Liver (tissue), 8 donors: ENCODE measurements at regions not wholly inside any gene's neighbourhood (a gene's known extent, or its start where the extent isn't known, plus 50 kb on each side); places are given as distances from the start of the nearest gene placed in this dataset.

ENCODE experiments used
- DNase-seq: peaks from one replicate; pipeline ENCODE4 v3.0.0-alpha.2; 2017; ENCODE audit warnings: low spot score
- H3K27ac ChIP-seq, 2 donors: one replicate each; pipeline ENCODE4 v1.7.0; 2013; ENCODE audit warnings: inconsistent platforms in 2 of 2, low read length in 2 of 2, control low read depth in 1 of 2, low read depth in 1 of 2, mild to moderate bottlenecking in 1 of 2
- H3K27me3 ChIP-seq, 4 donors: one replicate each; pipeline versions ENCODE4 v1.6.1 to v1.7.0; 2013; ENCODE audit warnings: low read length in 3 of 4, inconsistent platforms in 1 of 4, mild to moderate bottlenecking in 1 of 4, moderate library complexity in 1 of 4; ENCODE audit not compliant: control insufficient read depth in 4 of 4, insufficient read depth in 4 of 4
- H3K36me3 ChIP-seq, 4 donors: one replicate each; pipeline versions ENCODE4 v1.6.1 to v1.7.0; 2013; ENCODE audit warnings: low read length in 3 of 4, mild to moderate bottlenecking in 3 of 4, low read depth in 1 of 4, moderate library complexity in 1 of 4; ENCODE audit not compliant: control insufficient read depth in 4 of 4, insufficient read depth in 3 of 4
- H3K4me1 ChIP-seq, 4 donors: one replicate each; pipeline versions ENCODE4 v1.6.1 to v1.7.0; 2013; ENCODE audit warnings: low read length in 3 of 4, mild to moderate bottlenecking in 3 of 4, moderate library complexity in 1 of 4; ENCODE audit not compliant: control insufficient read depth in 4 of 4, insufficient read depth in 4 of 4
- H3K4me3 ChIP-seq, 3 donors: one replicate each; pipeline versions ENCODE4 v1.6.1 to v1.7.0; 2013; ENCODE audit warnings: low read length in 3 of 3, control low read depth in 1 of 3, low read depth in 1 of 3, mild to moderate bottlenecking in 1 of 3
- H3K9ac ChIP-seq, 2 donors: one replicate each; pipeline ENCODE4 v1.7.0; 2013; ENCODE audit warnings: low read length in 2 of 2, mild to moderate bottlenecking in 2 of 2, moderate library complexity in 2 of 2, control low read depth in 1 of 2, low read depth in 1 of 2
- H3K9me3 ChIP-seq, 4 donors: one replicate each; pipeline versions ENCODE4 v1.6.1 to v1.7.0; 2013; ENCODE audit warnings: low read length in 3 of 4; ENCODE audit not compliant: control insufficient read depth in 4 of 4
- ATF3 ChIP-seq: IDR thresholded peaks from 2 replicates; pipeline ENCODE4 v1.6.1; 2016; ENCODE audit warnings: antibody characterized with exemption
- CTCF ChIP-seq: fragments of 150-350 bp; IDR thresholded peaks from 2 replicates; pipeline ENCODE4 v1.5.1; 2017; ENCODE audit warnings: improper control_type of control experiment, low read depth, low read length; ENCODE audit not compliant: missing input control
- EGR1 ChIP-seq, 2 donors: IDR thresholded peaks; 2 replicates each; pipeline ENCODE4 v1.6.1; 2016 to 2018; ENCODE audit warnings: antibody characterized with exemption in 2 of 2, low read depth in 2 of 2
- FOXA1 ChIP-seq: IDR thresholded peaks from 2 replicates; pipeline ENCODE4 v1.6.1; 2016; ENCODE audit warnings: antibody characterized with exemption
- FOXA2 ChIP-seq: IDR thresholded peaks from 2 replicates; pipeline ENCODE4 v1.6.1; 2016; ENCODE audit warnings: antibody characterized with exemption
- GABPA ChIP-seq, 2 donors: IDR thresholded peaks in 1 of 2; conservative IDR thresholded peaks in 1 of 2; 2 replicates each; pipeline ENCODE4 v1.6.1; 2016; ENCODE audit warnings: antibody characterized with exemption in 2 of 2, mild to moderate bottlenecking in 1 of 2, moderate library complexity in 1 of 2
- HNF4A ChIP-seq, 2 donors: conservative IDR thresholded peaks; 2 replicates each; pipeline ENCODE4 v1.6.1; 2016; ENCODE audit warnings: antibody characterized with exemption in 2 of 2, mild to moderate bottlenecking in 2 of 2
- HNF4G ChIP-seq: IDR thresholded peaks from 2 replicates; pipeline ENCODE4 v1.6.1; 2016; ENCODE audit warnings: antibody characterized with exemption
- JUND ChIP-seq, 2 donors: IDR thresholded peaks; 2 replicates each; pipeline ENCODE4 v1.6.1; 2016; ENCODE audit warnings: antibody characterized with exemption in 2 of 2
- MAX ChIP-seq: IDR thresholded peaks from 2 replicates; pipeline ENCODE4 v1.6.1; 2016; ENCODE audit warnings: antibody characterized with exemption
- NR2F2 ChIP-seq: IDR thresholded peaks from 2 replicates; pipeline ENCODE4 v1.6.1; 2016; ENCODE audit warnings: antibody characterized with exemption
- RAD21 ChIP-seq, 2 donors: IDR thresholded peaks; 2 replicates each; pipeline ENCODE4 v1.6.1; 2016; ENCODE audit warnings: antibody characterized with exemption in 2 of 2, mild to moderate bottlenecking in 2 of 2
- REST ChIP-seq: IDR thresholded peaks from 2 replicates; pipeline ENCODE4 v1.6.1; 2016; ENCODE audit warnings: antibody characterized with exemption, mild to moderate bottlenecking
- SP1 ChIP-seq: IDR thresholded peaks from 2 replicates; pipeline ENCODE4 v1.6.1; 2018; ENCODE audit warnings: antibody characterized with exemption, mild to moderate bottlenecking
- TAF1 ChIP-seq: conservative IDR thresholded peaks from 2 replicates; pipeline ENCODE4 v1.6.1; 2016; ENCODE audit warnings: antibody characterized with exemption, mild to moderate bottlenecking
- YY1 ChIP-seq: IDR thresholded peaks from 2 replicates; pipeline ENCODE4 v1.6.1; 2016; ENCODE audit warnings: antibody characterized with exemption, mild to moderate bottlenecking
- ZBTB33 ChIP-seq: IDR thresholded peaks from 2 replicates; pipeline ENCODE4 v1.6.1; 2016; ENCODE audit warnings: antibody characterized with exemption
- WGBS: extraction: QIAGEN DNeasy Blood & Tissue Kit; methylation state at CpG from one replicate; pipeline ENCODE4 v1.1.7; 2013; 5-methylcytosine and 5-hydroxymethylcytosine counted together
- donor health status: healthy.
- donor health status: healthy.
- donor health status: healthy.
- donor health status: healthy.
- donor health status: healthy.

GRCh38 chr6:44657206-44657819 lies 269.8 kb downstream of the CDC5L start:
- Histone ChIP-seq H3K4me3 (no peak overlapping the region), H3K9me3 (no peaks in the 10 kb centered on the region), H3K4me1 (peaks cover 0 to 11% (median 5%) of the 10 kb centered on the region in 4 donors), H3K27me3 (no peaks in the 10 kb centered on the region), H3K36me3 (no peaks in the 10 kb centered on the region), H3K27ac (no peak overlapping the region), H3K9ac (no peak overlapping the region)
- no peak for DNase-seq
- 88% methylated on average over 10 of the region's 10 CpGs for WGBS
- no peak for TF ChIP-seq MAX
- TF ChIP-seq REST = no peak

GRCh38 chr6:44658571-44658970 lies 271.1 kb downstream of the CDC5L start:
- Histone ChIP-seq H3K27ac (no peak overlapping the region), H3K27me3 (no peaks in the 10 kb centered on the region), H3K4me3 (no peak overlapping the region), H3K9ac (no peak overlapping the region), H3K36me3 (no peaks in the 10 kb centered on the region), H3K9me3 (no peaks in the 10 kb centered on the region), H3K4me1 (peaks cover 0 to 11% (median 5%) of the 10 kb centered on the region in 4 donors)
- TF ChIP-seq NR2F2 = no peak
- TF ChIP-seq MAX = no peak
- TF ChIP-seq HNF4G = no peak
- no peak for TF ChIP-seq SP1
- no peak for TF ChIP-seq REST
- no peak for TF ChIP-seq ATF3
- no peak for TF ChIP-seq GABPA (IDR thresholded peaks at IDR 0.05 in 1 of 2, conservative IDR thresholded peaks at IDR 0.05 in 1 of 2)
- no peak for TF ChIP-seq CTCF
- TF ChIP-seq HNF4A (conservative IDR thresholded peaks at IDR 0.05) = no peak
- no peak for TF ChIP-seq JUND (IDR thresholded peaks at IDR 0.05)
- no peak for TF ChIP-seq FOXA2
- no peak for TF ChIP-seq TAF1
- no peak for TF ChIP-seq ZBTB33
- no peak for TF ChIP-seq YY1
- no peak for TF ChIP-seq EGR1 (IDR thresholded peaks at IDR 0.05; ENCODE audit: low read depth in 2 of 2)
- no peak for TF ChIP-seq FOXA1
- TF ChIP-seq RAD21 (IDR thresholded peaks at IDR 0.05) = no peak
- no peak for DNase-seq
